NCI-H524 (cell line): ENCODE measurements at regions not wholly inside any gene's neighbourhood (a gene's known extent, or its start where the extent isn't known, plus 50 kb on each side); places are given as distances from the start of the nearest gene placed in this dataset.

Experiments
- DNase-seq, 2 experiments: peaks; one replicate each; lab custom pipeline; 2025; lab: John Stamatoyannopoulos, UW

DNA sequence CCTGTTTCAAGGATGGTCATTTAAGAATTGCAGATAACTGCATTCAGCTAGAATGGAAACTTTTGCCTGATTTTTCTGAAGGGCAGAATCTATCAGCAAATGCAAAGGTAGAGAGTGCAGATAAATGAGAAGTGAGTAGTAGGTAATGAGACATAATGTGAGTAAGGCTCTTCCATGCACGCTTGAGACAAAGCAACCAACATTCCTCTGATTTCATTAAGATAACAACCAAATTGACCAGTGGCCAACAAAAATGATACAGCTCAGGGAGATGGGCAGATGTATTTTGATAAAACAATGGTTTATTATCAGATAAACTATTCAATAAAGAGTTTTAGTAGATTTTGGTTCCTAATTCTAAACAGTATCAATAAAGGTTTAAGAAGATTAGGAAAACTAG, 404.4 kb upstream of the PBX1 start:
- no peak for DNase-seq

DNA sequence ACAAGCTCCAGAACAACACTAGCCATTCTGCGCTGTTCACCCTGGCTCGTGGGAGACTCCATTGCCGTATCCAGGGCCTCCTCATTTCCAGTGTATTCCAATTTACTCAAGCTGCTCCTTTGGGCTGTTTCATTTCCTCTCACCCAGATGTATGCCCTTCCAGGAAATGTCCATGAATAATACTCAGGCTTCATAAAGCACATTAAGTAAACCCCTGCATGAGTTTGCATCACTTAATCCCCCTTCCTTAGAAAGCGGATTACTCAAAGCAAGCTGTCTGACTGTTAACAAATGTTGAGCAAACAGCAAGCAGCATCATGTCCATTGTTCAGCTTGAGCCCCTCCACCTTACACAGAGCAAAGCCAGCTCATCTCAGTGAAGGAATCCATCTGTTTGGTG, 403.6 kb upstream of the PBX1 start:
- peak; percentile 88 to 99 for DNase-seq

GRCh38 chr1:164163289-164163849, 395.6 kb upstream of the PBX1 start:
- no peak for DNase-seq

GRCh38 chr1:164165466-164165865, 393.5 kb upstream of the PBX1 start:
- DNase-seq, result no peak

DNA sequence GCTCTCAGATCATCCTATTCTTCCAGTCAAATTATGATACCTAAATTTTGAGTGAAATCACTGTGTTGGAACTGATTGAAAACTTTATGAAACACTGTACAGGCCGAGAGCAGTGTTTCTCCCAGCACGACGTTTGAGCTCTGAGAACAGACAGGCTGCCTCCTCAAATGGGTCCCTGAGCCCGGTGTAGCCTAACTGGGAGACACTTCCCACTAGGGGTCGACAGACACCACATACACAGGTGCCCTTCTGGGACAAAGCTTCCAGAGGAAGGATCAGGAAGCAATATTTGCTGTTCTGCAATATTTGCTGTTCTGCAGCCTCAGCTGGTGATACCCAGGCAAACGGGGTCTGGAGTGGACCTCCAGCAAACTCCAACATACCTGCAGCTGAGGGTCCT, 392.5 kb upstream of the PBX1 start:
- peak in 1 of 2 experiments; percentile 32 for DNase-seq

GRCh38 chr1:164177118-164177517, 381.9 kb upstream of the PBX1 start:
- DNase-seq, result no peak

- no peak for DNase-seq
Observed at GRCh38 chr1:164180824-164181223, 378.2 kb upstream of the PBX1 start.

DNA sequence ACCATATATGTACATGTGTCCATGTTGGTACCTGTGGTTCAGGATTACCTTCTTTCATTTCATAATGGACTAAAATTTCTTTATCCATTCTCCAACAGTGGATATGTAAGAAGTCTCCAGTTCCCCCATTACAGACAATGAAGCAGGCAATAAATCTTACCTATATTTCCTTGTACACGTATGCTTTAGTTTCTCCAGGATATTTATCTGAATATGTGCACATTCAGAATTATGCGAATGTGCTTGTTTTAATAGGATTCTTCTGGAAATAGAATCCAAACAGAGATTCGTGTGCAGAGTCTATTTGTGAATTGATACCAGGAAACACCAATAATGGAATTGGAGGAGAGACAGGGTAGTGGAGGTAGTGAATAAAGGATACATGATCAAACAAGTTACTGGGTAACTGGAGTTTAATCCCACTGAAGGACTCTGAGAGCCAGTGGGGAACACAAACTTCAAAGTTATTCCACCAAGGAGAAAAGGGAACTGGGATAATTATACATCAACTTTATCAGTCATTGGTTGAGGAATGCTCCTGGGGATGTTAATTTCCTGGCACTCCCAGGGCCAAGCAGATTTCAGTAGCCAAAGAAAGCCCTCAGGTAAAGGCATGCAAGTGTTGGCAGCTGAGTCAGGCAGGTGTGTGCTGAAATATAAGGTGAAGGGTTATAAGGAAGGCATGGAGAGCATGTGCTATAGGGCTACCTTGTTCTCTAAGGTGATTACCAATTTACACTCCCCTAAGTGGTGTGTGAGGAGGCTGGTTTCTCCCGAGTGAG, 374.9 kb upstream of the PBX1 start:
- no peak for DNase-seq

DNA sequence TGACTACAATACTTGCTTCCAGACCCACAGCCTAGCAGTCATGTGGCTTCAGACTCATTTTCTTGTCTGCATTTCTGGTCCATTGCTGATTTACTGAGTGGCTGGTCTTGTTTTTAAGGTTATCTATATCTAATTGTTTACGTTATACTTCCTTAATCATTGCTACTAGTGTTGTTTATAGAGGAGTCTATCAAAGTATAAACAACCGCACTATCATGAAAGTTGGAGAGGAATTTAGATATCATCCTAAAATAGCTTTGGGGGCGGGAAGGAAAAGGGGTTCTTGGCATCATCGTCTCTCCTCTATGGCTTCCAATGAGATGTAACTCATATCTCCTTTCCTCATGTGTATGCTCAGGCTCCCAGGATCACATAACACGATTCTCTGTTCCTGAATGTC, 372.1 kb upstream of the PBX1 start:
- DNase-seq, result no peak

GRCh38 chr1:164188497-164188896, 370.5 kb upstream of the PBX1 start:
- DNase-seq, result no peak

DNA sequence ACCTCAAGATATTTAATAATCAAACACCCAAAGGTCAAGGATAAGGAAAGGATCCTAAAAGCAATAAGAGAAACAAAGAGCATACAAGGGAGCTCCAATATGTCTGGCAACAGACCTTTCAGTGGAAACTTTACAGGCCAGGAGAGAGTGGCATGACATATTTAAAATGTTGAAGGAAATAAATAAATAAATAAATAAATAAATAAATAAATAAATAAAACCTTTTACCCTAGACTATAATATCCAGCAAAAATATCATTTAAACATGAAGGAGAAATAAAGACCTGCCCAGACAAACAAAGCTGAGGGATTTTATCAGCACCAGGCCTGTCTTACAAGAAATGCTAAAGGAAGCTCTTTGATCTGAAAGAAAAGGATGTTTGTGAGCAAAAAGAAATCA, 367.8 kb upstream of the PBX1 start:
- no peak for DNase-seq

- no peak for DNase-seq
Observed at GRCh38 chr1:164210211-164210739, 348.7 kb upstream of the PBX1 start.

DNA sequence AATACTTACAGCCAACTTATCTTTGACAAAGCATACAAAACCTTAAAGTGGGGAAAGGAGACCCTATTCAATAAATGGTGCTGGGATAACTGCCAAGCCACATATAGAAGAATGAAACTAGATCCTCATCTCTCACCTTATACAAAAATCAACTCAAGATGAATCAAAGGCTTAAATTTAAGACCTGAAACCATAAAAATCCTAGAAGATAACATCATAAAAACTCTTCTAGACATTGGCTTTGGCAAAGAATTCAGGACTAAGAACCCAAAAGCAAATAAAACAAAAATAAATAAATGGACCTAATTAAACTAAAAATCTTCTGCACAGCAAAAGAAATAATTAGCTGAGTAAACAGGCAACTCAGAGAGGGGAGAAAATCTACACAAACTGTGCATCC, 335.6 kb upstream of the PBX1 start:
- no peak for DNase-seq

DNA sequence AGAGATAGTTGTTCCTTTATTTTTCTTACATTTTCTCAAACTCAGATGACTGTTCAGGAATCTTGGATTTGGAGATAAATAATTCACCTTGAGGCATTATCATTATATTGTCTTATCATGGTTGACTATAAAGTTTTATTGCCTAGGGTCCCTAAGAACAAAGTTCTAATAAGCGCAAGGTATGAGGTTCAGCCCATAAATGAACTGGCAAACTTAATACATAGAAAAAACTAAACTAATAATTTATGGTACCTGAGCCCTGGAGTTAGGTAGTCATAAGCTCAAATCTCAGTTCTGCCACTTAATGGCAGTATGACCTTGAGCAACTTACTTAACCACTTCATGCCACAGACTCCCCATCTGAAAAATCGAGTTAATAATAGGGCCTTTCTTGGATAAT, 334.0 kb upstream of the PBX1 start:
- no peak for DNase-seq

DNA sequence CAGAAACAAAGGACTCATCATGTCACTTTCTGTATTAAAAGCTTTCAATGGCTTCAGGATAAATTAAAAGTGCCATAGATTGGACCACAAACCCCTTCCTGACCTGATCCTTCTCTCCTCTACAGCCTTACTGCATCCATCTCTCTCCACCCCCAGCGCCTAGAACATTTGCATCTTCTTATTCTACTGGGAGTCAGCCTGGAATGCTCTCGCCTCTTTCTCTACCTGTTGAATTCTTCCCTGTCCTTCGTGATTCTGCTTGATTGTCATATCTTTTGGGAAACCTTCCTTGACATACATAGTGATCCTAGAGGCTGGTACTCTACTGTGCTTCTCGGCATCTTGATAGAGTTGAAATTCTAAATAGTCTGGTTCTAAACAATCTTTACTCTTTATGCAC, 332.0 kb upstream of the PBX1 start:
- DNase-seq, result no peak

- no peak for DNase-seq
Observed at GRCh38 chr1:164228928-164229327, 330.1 kb upstream of the PBX1 start.

DNA sequence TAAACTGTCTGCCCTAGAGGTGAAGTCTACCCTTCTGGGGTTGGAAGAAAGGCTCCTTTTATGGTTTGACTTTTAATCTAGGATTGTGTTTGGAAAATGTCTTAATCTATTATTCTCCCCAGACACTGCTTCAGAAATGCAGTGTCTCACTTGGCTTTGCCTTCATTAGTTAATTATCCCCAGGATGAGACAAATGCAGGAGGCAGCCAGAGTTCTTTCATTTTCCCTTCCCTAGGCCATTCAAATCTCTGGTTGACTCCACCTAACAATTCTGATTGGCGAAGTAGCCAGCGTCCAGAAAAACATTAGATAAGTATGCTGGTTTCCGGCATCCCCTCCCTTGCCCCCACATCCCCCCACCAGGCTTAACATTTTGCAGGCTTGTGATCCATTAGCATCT, 325.8 kb upstream of the PBX1 start:
- DNase-seq, result no peak

- no peak for DNase-seq
Observed at GRCh38 chr1:164240081-164240480, 318.9 kb upstream of the PBX1 start.

GRCh38 chr1:164250365-164250764, 308.6 kb upstream of the PBX1 start:
- DNase-seq, result no peak

DNA sequence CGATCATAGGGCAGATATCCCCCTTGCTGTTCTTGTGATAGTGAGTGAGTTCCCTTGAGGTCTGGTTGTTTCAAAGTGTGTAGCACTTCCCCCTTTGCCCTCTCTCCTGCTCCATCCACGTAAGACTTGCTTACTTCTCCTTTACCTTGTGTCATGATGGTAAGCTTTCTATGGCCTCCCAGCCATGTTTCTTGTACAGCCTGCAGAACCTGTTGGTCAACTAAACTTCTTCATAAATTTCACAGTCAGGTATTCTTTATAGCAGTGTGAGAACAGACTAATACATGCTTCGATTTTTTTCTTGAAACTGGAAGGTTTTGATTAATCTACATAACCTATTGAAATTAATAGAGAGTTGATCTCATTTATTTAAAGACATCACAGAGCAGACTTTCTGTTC, 302.5 kb upstream of the PBX1 start:
- DNase-seq, result no peak

DNA sequence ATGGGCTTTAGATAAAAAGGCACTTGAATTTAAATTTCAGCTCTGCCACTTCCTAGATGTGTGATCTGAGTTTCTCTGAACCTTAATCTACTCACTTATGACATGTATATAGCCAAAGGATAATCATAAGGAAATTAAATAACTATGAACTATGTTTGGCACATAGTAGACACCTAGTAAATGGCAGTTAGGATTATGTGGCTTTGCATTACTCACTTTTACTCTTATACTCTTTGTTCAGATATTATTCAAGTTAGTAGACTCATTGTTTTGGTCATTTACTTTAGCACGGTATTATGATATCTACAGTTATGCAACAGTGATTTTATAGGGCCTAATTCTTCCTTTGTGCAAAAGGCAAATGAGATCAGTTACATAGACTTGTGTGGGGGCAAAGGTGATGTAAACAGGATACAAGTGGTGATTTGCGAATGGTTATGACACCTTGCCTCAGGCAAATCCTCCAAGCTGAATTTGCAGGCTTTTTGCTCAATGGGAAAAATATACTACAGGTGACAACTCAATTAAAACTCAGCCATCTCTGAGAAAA, 297.2 kb upstream of the PBX1 start:
- DNase-seq, result no peak

DNA sequence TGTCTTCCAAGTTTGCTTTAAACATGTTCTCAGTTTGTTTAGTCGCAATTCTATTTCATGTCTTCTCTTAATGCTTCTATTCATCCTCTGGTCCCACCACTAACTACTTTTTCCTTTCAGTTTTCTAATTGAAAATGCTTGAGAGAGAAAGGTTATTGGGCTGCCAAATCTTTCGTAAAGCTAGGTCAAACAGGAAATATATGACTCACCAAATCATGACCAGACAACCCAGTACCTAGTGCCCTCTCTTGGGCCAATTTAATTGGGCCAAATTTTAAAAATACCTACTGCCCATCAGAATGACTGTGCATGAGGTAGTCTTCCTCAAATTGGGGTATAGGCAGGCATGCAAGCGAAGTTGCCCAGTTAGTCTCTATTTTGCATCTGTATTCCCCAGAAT, 295.4 kb upstream of the PBX1 start:
- no peak for DNase-seq

DNA sequence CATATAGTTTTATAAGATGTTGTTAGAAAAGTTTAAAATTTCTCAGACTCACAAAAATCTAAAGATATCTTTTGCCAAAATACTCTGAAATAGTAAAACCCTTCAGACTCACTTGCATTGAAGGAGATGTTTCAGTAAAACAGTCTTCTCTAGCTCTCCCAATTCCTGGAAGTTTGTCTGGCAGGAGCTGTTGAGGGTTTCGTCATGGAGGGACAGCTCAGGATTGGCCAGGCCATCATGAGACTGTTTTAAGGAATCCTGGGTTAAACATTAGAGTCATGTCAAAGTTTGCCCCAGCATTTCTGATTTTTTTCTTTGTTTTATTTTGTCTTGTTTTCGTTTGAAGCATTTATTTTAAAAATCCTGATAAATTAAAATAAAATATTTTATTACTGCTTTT, 293.8 kb upstream of the PBX1 start:
- no peak for DNase-seq

DNA sequence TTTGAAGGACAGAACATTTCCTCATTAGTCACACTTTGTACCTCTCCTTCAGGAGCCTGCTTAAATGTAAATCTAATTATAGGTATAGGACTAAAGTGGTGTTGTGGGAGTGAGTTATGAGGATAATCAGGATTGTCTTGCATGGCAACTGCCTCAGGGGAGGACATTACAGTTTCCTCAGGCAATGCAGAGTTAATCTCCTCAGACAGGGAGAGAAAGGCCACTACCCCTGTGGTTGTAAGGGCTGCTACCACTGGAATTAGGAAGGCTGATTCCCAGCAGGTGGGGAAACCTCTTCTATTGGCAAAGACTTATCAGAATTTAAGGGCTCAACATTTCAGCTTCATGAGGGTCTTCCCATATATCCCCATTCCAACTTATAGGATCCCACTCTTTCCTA, 286.8 kb upstream of the PBX1 start:
- DNase-seq, result peak in 1 of 2 experiments; percentile 9
